ENCODE measurements at regions not wholly inside any gene's neighbourhood (a gene's known extent, or its start where the extent isn't known, plus 50 kb on each side); places are given as distances from the start of the nearest gene placed in this dataset.

- no peak for TF ChIP-seq CTCF (IDR thresholded peaks at IDR 0.05; ENCODE audit: low read depth, low read length)
- Histone ChIP-seq H3K4me3 (no peak overlapping the region), H3K9me3 (ENCODE audit: low read depth) (no peaks in the 10 kb centered on the region), H3K36me3 (no peaks in the 10 kb centered on the region), H3K27ac (no peak overlapping the region), H3K27me3 (no peaks in the 10 kb centered on the region), H3K4me1 (ENCODE audit: low read depth) (no peaks in the 10 kb centered on the region)
- no peak for DNase-seq (ENCODE audit: low read depth in 1 of 2, low spot score in 1 of 2)
Measured at GRCh38 chr15:91530956-91531582, 322.4 kb upstream of the SLCO3A1 start.

DNA sequence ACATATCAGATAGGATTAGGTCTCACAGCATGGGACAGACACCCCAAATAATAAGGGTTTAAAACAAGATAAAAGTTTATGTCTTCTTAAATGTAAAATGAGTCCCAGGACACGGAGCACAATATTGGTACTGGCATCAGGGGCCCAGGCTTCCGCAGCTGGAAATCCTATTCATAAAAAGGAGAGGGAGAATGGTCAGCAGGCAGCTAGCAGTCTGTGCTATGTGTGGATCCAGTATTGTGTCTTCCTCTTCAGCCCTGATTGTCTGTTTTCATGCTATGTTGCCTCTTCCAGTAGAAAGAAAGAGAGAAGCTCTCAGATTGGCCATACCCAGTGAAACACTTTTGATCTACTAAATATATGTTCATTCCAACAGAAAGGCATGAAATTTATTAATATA is 319.3 kb upstream of the SLCO3A1 start:
- no peaks in the 10 kb centered on the region for H3K27me3 ChIP-seq
- no peaks in the 10 kb centered on the region for H3K36me3 ChIP-seq
- no peak for TF ChIP-seq CTCF (IDR thresholded peaks at IDR 0.05; ENCODE audit: low read depth, low read length)
- H3K4me3 ChIP-seq, result no peak overlapping the region
- DNase-seq (ENCODE audit: low read depth in 1 of 2, low spot score in 1 of 2), result no peak
- H3K9me3 ChIP-seq (ENCODE audit: low read depth), result no peaks in the 10 kb centered on the region
- no peak overlapping the region for H3K27ac ChIP-seq
- peaks cover 7% of the 10 kb centered on the region for H3K4me1 ChIP-seq (ENCODE audit: low read depth)

- H3K27me3 ChIP-seq, result no peaks in the 10 kb centered on the region
- TF ChIP-seq CTCF (IDR thresholded peaks at IDR 0.05; ENCODE audit: low read depth, low read length), result no peak
- no peaks in the 10 kb centered on the region for H3K36me3 ChIP-seq
- no peak for DNase-seq (ENCODE audit: low read depth in 1 of 2, low spot score in 1 of 2)
- no peak overlapping the region for H3K4me3 ChIP-seq
- no peaks in the 10 kb centered on the region for H3K9me3 ChIP-seq (ENCODE audit: low read depth)
- no peak overlapping the region for H3K27ac ChIP-seq
- H3K4me1 ChIP-seq (ENCODE audit: low read depth), result peaks cover 7% of the 10 kb centered on the region
Measured at GRCh38 chr15:91534976-91535375, 318.5 kb upstream of the SLCO3A1 start.

DNA sequence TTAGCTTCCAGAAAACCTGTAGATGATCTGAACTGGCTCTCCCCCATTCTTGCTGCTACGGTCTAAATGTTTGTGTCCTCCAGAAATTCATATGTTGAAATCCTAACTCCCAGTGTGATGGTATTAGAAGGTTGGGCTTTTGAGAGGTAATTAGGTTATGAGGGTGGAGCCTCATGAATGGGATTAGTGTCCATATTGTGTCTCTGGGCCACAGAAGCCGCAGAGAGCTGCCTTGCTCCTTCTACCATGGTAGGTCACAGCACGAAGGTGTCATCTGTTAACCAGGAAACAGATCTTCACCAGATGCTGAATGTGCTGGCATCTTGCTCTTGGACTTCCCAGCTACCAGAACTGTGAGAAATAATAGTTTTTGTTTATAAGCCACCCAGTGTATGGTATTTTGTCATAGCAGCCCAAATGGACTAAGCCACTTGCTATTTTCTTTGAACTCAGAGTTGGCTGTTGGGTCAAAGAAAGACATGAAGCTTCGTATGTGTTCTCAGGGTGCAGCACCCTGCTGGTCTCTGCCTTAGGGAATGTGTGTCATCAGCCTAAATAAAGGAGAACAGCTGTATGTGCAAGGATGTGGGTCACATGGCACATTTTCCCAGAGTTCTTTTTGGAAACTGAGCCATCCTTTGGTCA is 317.5 kb upstream of the SLCO3A1 start:
- DNase-seq (ENCODE audit: low read depth in 1 of 2, low spot score in 1 of 2), result no peak
- Histone ChIP-seq H3K27me3 (no peaks in the 10 kb centered on the region), H3K4me1 (ENCODE audit: low read depth) (peaks cover 7% of the 10 kb centered on the region), H3K27ac (no peak overlapping the region), H3K9me3 (ENCODE audit: low read depth) (no peaks in the 10 kb centered on the region), H3K4me3 (no peak overlapping the region), H3K36me3 (no peaks in the 10 kb centered on the region)
- TF ChIP-seq CTCF (IDR thresholded peaks at IDR 0.05; ENCODE audit: low read depth, low read length), result no peak

DNA sequence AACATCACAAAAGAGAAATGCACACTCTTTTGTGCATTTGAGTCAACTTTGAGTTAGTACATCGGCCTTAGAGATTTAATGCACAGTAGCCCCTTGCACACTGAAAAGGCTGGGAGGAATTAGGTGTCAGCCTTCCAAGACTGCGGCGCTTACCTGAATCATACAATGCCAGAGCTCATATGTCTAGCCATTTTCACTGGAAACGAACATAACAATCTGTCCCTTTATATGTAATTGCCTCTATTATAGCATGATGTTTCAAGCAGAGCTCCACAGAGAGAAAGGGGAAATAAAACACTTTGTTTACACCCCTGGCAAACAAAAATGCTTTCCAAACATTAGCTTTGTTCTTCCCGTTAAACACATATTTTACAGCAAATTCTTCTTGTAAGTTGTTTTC is 315.7 kb upstream of the SLCO3A1 start:
- H3K36me3 ChIP-seq, result no peaks in the 10 kb centered on the region
- H3K4me3 ChIP-seq, result no peak overlapping the region
- H3K27ac ChIP-seq, result no peak overlapping the region
- TF ChIP-seq CTCF (IDR thresholded peaks at IDR 0.05; ENCODE audit: low read depth, low read length), result no peak
- peaks cover 7% of the 10 kb centered on the region for H3K4me1 ChIP-seq (ENCODE audit: low read depth)
- H3K27me3 ChIP-seq, result no peaks in the 10 kb centered on the region
- no peak for DNase-seq (ENCODE audit: low read depth in 1 of 2, low spot score in 1 of 2)
- no peaks in the 10 kb centered on the region for H3K9me3 ChIP-seq (ENCODE audit: low read depth)

Data from cardiac muscle cell (in vitro differentiated cells and primary cell).